A673 (cell line): ENCODE measurements at regions not wholly inside any gene's neighbourhood (a gene's known extent, or its start where the extent isn't known, plus 50 kb on each side); places are given as distances from the start of the nearest gene placed in this dataset.

Experiments used
- BruUV-seq: library from RNA; stranded (reverse); fragments of 400-500 nt; replicated peaks from 2 replicates; lab custom pipeline; 2021; lab: Mats Ljungman, UMichigan
- CTCF ChIA-PET: fragments of 300-600 bp; sonication (Branson Sonifier 250); formaldehyde crosslinking; loops from one replicate; lab custom pipeline; 2022; ENCODE audit warnings: antibody characterized with exemption; lab: Charles Lee
- POLR2A ChIA-PET: fragments of 300-600 bp; sonication (Branson Sonifier 250); formaldehyde crosslinking; loops from one replicate; lab custom pipeline; 2022; ENCODE audit warnings: antibody characterized with exemption; ENCODE audit not compliant: low non-redundant PET; lab: Charles Lee
- DNase-seq: peaks from one replicate; pipeline ENCODE4 v3.0.0-alpha.2; 2015; ENCODE audit warnings: low spot score
- H3K27ac ChIP-seq: fragments of 200-600 bp; sonication (generic); 2 replicates; pipeline ENCODE4 v1.5.1; 2016; ENCODE audit warnings: mixed run types, low read depth, mild to moderate bottlenecking, mixed read lengths, antibody characterized with exemption, low read length; ENCODE audit not compliant: poor library complexity, severe bottlenecking
- H3K27me3 ChIP-seq: fragments of 200-600 bp; sonication (generic); replicated peaks from 2 replicates; pipeline ENCODE4 v1.6.1; 2017; ENCODE audit warnings: mixed run types, low read depth, mild to moderate bottlenecking, mixed read lengths, antibody characterized with exemption, low read length; ENCODE audit not compliant: insufficient read depth, poor library complexity
- H3K36me3 ChIP-seq: fragments of 200-600 bp; sonication (generic); 2 replicates; pipeline ENCODE4 v1.6.1; 2016; ENCODE audit warnings: mixed run types, mild to moderate bottlenecking, mixed read lengths, antibody characterized with exemption, low read length; ENCODE audit not compliant: insufficient read depth, poor library complexity, severe bottlenecking
- H3K4me1 ChIP-seq: fragments of 200-600 bp; sonication (generic); 2 replicates; pipeline ENCODE4 v1.6.1; 2017; ENCODE audit warnings: mixed run types, mild to moderate bottlenecking, mixed read lengths, antibody characterized with exemption, low read length; ENCODE audit not compliant: insufficient read depth, poor library complexity, severe bottlenecking
- H3K4me3 ChIP-seq: fragments of 200-600 bp; sonication (generic); 2 replicates; pipeline ENCODE4 v1.5.1; 2016; ENCODE audit warnings: low read depth, mixed run types, mild to moderate bottlenecking, mixed read lengths, low read length; ENCODE audit not compliant: poor library complexity, severe bottlenecking
- H3K9me3 ChIP-seq: fragments of 200-600 bp; sonication (generic); 2 replicates; pipeline ENCODE4 v1.6.1; 2016; ENCODE audit warnings: mixed run types, low read depth, mild to moderate bottlenecking, mixed read lengths, antibody characterized with exemption, low read length; ENCODE audit not compliant: poor library complexity, severe bottlenecking
- EZH2 ChIP-seq: fragments of 200-600 bp; sonication (generic); IDR thresholded peaks from 2 replicates; pipeline ENCODE4 v1.6.1; 2017; ENCODE audit warnings: borderline replicate concordance, low read depth, mild to moderate bottlenecking, mixed read lengths, antibody characterized with exemption, low read length; ENCODE audit not compliant: poor library complexity, severe bottlenecking
- intact Hi-C: fragments of 100-400 bp; cut with micrococcal nuclease; formaldehyde crosslinking; loops from one replicate; pipeline ENCODE4 v1.10.0; 2022; ENCODE audit not compliant: unreplicated experiment
- TF ChIP-seq, protein P1 (sequence below): fragments of 300-800, 200-600 bp; sonication (generic); conservative IDR thresholded peaks from 2 replicates; pipeline ENCODE4 v1.5.1; 2017; ENCODE audit warnings: low read depth, mild to moderate bottlenecking, antibody characterized with exemption, low read length, moderate library complexity, mixed read lengths

- no peaks in the 10 kb centered on the region for H3K36me3 ChIP-seq
- no peaks in the 10 kb centered on the region for H3K4me1 ChIP-seq
- intact Hi-C loops: no loop called here
- H3K9me3 ChIP-seq: no peaks in the 10 kb centered on the region
- H3K27me3 ChIP-seq: no peaks in the 10 kb centered on the region
- no peak for DNase-seq
- ChIA-PET POLR2A (no interaction called here), CTCF (no interaction called here)
- no peak for TF ChIP-seq EZH2
- TF ChIP-seq, protein P1, sequence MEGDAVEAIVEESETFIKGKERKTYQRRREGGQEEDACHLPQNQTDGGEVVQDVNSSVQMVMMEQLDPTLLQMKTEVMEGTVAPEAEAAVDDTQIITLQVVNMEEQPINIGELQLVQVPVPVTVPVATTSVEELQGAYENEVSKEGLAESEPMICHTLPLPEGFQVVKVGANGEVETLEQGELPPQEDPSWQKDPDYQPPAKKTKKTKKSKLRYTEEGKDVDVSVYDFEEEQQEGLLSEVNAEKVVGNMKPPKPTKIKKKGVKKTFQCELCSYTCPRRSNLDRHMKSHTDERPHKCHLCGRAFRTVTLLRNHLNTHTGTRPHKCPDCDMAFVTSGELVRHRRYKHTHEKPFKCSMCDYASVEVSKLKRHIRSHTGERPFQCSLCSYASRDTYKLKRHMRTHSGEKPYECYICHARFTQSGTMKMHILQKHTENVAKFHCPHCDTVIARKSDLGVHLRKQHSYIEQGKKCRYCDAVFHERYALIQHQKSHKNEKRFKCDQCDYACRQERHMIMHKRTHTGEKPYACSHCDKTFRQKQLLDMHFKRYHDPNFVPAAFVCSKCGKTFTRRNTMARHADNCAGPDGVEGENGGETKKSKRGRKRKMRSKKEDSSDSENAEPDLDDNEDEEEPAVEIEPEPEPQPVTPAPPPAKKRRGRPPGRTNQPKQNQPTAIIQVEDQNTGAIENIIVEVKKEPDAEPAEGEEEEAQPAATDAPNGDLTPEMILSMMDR: no peak
- no peak overlapping the region for H3K27ac ChIP-seq
- BruUV-seq: no TSS peak
- H3K4me3 ChIP-seq: no peak overlapping the region
Observed at GRCh38 chr2:150091846-150092245, 395.6 kb downstream of the RND3 start.

GRCh38 chr2:150090031-150090430, 397.4 kb downstream of the RND3 start:
- no peak overlapping the region for H3K27ac ChIP-seq
- no peaks in the 10 kb centered on the region for H3K36me3 ChIP-seq
- H3K27me3 ChIP-seq: no peaks in the 10 kb centered on the region
- no TSS peak for BruUV-seq
- intact Hi-C loops: no loop called here
- TF ChIP-seq, protein P1: no peak
- no peak for TF ChIP-seq EZH2
- CTCF ChIA-PET: no interaction called here
- DNase-seq: no peak
- no peak overlapping the region for H3K4me3 ChIP-seq
- no peaks in the 10 kb centered on the region for H3K4me1 ChIP-seq
- POLR2A ChIA-PET: no interaction called here
- no peaks in the 10 kb centered on the region for H3K9me3 ChIP-seq

DNA sequence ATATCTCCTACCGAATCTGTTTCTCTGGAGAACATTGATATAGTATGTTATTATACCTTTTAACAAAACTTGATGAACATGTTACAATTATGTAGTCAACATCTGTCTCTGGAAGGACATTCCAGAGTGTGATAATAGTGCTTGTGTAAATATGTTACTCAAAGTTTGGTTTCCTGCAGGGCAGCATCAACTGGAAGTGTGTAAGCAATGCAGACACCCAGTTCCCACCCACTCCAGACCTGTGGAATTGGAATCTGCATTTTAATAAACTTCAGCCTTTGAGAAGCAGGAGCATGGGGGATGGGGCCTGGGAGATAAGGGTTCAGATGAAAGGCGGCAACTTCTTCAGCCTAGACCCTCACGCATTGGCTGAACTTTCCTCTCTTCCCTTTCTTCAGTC, 398.9 kb downstream of the RND3 start:
- intact Hi-C loops: no loop called here
- H3K27ac ChIP-seq: no peak overlapping the region
- H3K27me3 ChIP-seq: no peaks in the 10 kb centered on the region
- no TSS peak for BruUV-seq
- H3K9me3 ChIP-seq: no peaks in the 10 kb centered on the region
- ChIA-PET POLR2A (no interaction called here), CTCF (no interaction called here)
- TF ChIP-seq EZH2: no peak
- TF ChIP-seq, protein P1: no peak
- DNase-seq: no peak
- no peak overlapping the region for H3K4me3 ChIP-seq
- H3K36me3 ChIP-seq: no peaks in the 10 kb centered on the region
- H3K4me1 ChIP-seq: no peaks in the 10 kb centered on the region
